GM21737 (cell line): ENCODE measurements at regions not wholly inside any gene's neighbourhood (a gene's known extent, or its start where the extent isn't known, plus 50 kb on each side); places are given as distances from the start of the nearest gene placed in this dataset.
"Not testable (repeated sequence)": the region's sequence is repeated elsewhere in the genome, so short reads cannot be mapped to it uniquely, and the experiment has no call there.

Experiments
- ATAC-seq: cut with Tn5 transposase; IDR thresholded peaks from one replicate; pipeline ENCODE4 v1.9.1; 2021; ENCODE audit warnings: mild to moderate bottlenecking, moderate library complexity; ENCODE audit not compliant: unreplicated experiment

GRCh38 chr2:155600296-155600695, 732.2 kb downstream of the NR4A2 start:
- no peak for ATAC-seq

- no peak for ATAC-seq
Measured at GRCh38 chr2:155599834-155600233, 732.7 kb downstream of the NR4A2 start.

- no peak for ATAC-seq
Measured at GRCh38 chr2:155583674-155584195, 748.8 kb downstream of the NR4A2 start.

- no peak for ATAC-seq
Measured at GRCh38 chr2:155574941-155575340, 757.6 kb downstream of the NR4A2 start.

- ATAC-seq: no peak
Measured at GRCh38 chr2:155547571-155547970, 785.0 kb downstream of the NR4A2 start.

- ATAC-seq: no peak
Measured at GRCh38 chr2:155546721-155547555, 785.6 kb downstream of the NR4A2 start.

GRCh38 chr2:155539028-155539427, 793.5 kb downstream of the NR4A2 start:
- ATAC-seq: not testable (repeated sequence)

GRCh38 chr2:155528034-155528433, 804.5 kb downstream of the NR4A2 start:
- no peak for ATAC-seq

GRCh38 chr2:155525199-155525598, 807.3 kb downstream of the NR4A2 start:
- no peak for ATAC-seq

GRCh38 chr2:155519529-155520130, 812.9 kb downstream of the NR4A2 start:
- ATAC-seq: no peak

- no peak for ATAC-seq
Measured at GRCh38 chr2:155518094-155518493, 814.4 kb downstream of the NR4A2 start.

GRCh38 chr2:155517362-155517761, 815.2 kb downstream of the NR4A2 start:
- no peak for ATAC-seq

GRCh38 chr2:155513248-155513647, 814.8 kb downstream of the KCNJ3 start:
- no peak for ATAC-seq

GRCh38 chr2:155502766-155503165, 804.3 kb downstream of the KCNJ3 start:
- no peak for ATAC-seq

GRCh38 chr2:155498106-155498505, 799.6 kb downstream of the KCNJ3 start:
- no peak for ATAC-seq

GRCh38 chr2:155494744-155495143, 796.2 kb downstream of the KCNJ3 start:
- no peak for ATAC-seq

GRCh38 chr2:155485141-155485842, 786.8 kb downstream of the KCNJ3 start:
- ATAC-seq: no peak

- ATAC-seq: no peak
Measured at GRCh38 chr2:155481141-155481540, 782.6 kb downstream of the KCNJ3 start.

GRCh38 chr2:155472018-155472417, 773.5 kb downstream of the KCNJ3 start:
- not testable (repeated sequence) for ATAC-seq

GRCh38 chr2:155456222-155456621, 757.7 kb downstream of the KCNJ3 start:
- no peak for ATAC-seq

GRCh38 chr2:155442755-155443372, 744.4 kb downstream of the KCNJ3 start:
- no peak for ATAC-seq
